ENCODE measurements at regions not wholly inside any gene's neighbourhood (a gene's known extent, or its start where the extent isn't known, plus 50 kb on each side); places are given as distances from the start of the nearest gene placed in this dataset.

GRCh38 chrX:13102636-13103035, 58.2 kb upstream of the FAM9C start:
- TF ChIP-seq CTCF (IDR thresholded peaks at IDR 0.05) (no peak), POLR2AphosphoS5 (IDR thresholded peaks at IDR 0.05) (no peak), EP300 (IDR thresholded peaks at IDR 0.05) (no peak), POLR2A (IDR thresholded peaks at IDR 0.05; ENCODE audit: low read depth) (no peak)
